H1 (cell line): ENCODE measurements at regions not wholly inside any gene's neighbourhood (a gene's known extent, or its start where the extent isn't known, plus 50 kb on each side); places are given as distances from the start of the nearest gene placed in this dataset.

Experiments
- CTCF ChIA-PET: fragments of 300-600 bp; sonication (Branson Sonifier 250); formaldehyde crosslinking; loops from one replicate; lab custom pipeline; 2021; ENCODE audit not compliant: partially characterized antibody; lab: Charles Lee
- POLR2A ChIA-PET: fragments of 300-600 bp; sonication (Branson Sonifier 250); formaldehyde crosslinking; loops from one replicate; lab custom pipeline; 2021; ENCODE audit warnings: inconsistent platforms; ENCODE audit not compliant: partially characterized antibody; lab: Charles Lee
- DNase-seq, 2 experiments: peaks; one replicate each; pipeline versions ENCODE4 v3.0.0 to v3.0.0-alpha.2; 2010 to 2022; ENCODE audit warnings: low spot score in 2 of 2, low read depth in 1 of 2, mixed read lengths in 1 of 2
- FAIRE-seq: peaks from 2 replicates; lab custom pipeline; 2011; peaks lifted over from hg19 to GRCh38; lab: Jason Lieb, UNC
- H2AFZ ChIP-seq: 2 replicates; pipeline ENCODE4 v1.8.1; 2012; ENCODE audit warnings: low read length, inconsistent platforms
- H2AK5ac ChIP-seq: 2 replicates; pipeline ENCODE4 v1.6.1; 2013; ENCODE audit warnings: low read depth, low read length
- H2BK120ac ChIP-seq: replicated peaks from 2 replicates; pipeline ENCODE3; 2013; ENCODE audit warnings: low read depth, low read length, inconsistent platforms
- H2BK12ac ChIP-seq: 2 replicates; pipeline ENCODE4 v1.6.1; 2013; ENCODE audit warnings: low read depth, low read length
- H2BK15ac ChIP-seq: 2 replicates; pipeline ENCODE4 v1.6.1; 2013; ENCODE audit warnings: low read length
- H2BK20ac ChIP-seq: 2 replicates; pipeline ENCODE4 v1.6.1; 2013; ENCODE audit warnings: low read length
- H2BK5ac ChIP-seq: 2 replicates; pipeline ENCODE4 v1.6.1; 2013; ENCODE audit warnings: low read depth, low read length
- H3K14ac ChIP-seq: 2 replicates; pipeline ENCODE4 v1.6.1; 2013; ENCODE audit warnings: inconsistent platforms; ENCODE audit not compliant: insufficient read length
- H3K18ac ChIP-seq: 2 replicates; pipeline ENCODE4 v1.6.1; 2013; ENCODE audit warnings: low read length; ENCODE audit errors: extremely low read depth
- H3K23ac ChIP-seq: 2 replicates; pipeline ENCODE4 v1.6.1; 2013; ENCODE audit warnings: inconsistent platforms; ENCODE audit not compliant: insufficient read length
- H3K23me2 ChIP-seq: 2 replicates; pipeline ENCODE4 v1.6.1; 2013; ENCODE audit warnings: low read depth, low read length
- H3K27ac ChIP-seq: 2 replicates; pipeline ENCODE4 v1.6.1; 2011; ENCODE audit warnings: low read depth, low read length, inconsistent platforms
- H3K27me3 ChIP-seq, 4 experiments: replicated peaks in 1 of 4; 1 replicate in 1 of 4; 2 replicates in 3 of 4; pipeline versions ENCODE4 v1.6.1 to v1.8.1; 2011 to 2013; ENCODE audit warnings: low read length in 3 of 4, mild to moderate bottlenecking in 3 of 4, inconsistent platforms in 2 of 4, mixed read lengths in 2 of 4, moderate library complexity in 1 of 4; ENCODE audit not compliant: control insufficient read depth in 3 of 4, insufficient read depth in 3 of 4; ENCODE audit errors: extremely low read depth in 1 of 4
- H3K36me3 ChIP-seq, 4 experiments: 2 replicates each; pipeline versions ENCODE4 v1.6.1 to v1.8.1; 2011 to 2013; ENCODE audit warnings: mild to moderate bottlenecking in 4 of 4, low read length in 3 of 4, moderate library complexity in 2 of 4, control low read depth in 1 of 4, inconsistent platforms in 1 of 4; ENCODE audit not compliant: insufficient read depth in 4 of 4, control insufficient read depth in 2 of 4
- H3K4ac ChIP-seq: replicated peaks from 2 replicates; pipeline ENCODE3; 2013; ENCODE audit warnings: low read length, low read depth, mixed read lengths, inconsistent platforms; ENCODE audit not compliant: insufficient read length
- H3K4me1 ChIP-seq, 4 experiments: replicated peaks in 1 of 4; 1 replicate in 1 of 4; 2 replicates in 3 of 4; pipeline versions ENCODE4 v1.6.1 to v1.8.1; 2011 to 2013; ENCODE audit warnings: low read length in 3 of 4, inconsistent platforms in 2 of 4, mixed read lengths in 1 of 4; ENCODE audit not compliant: insufficient read depth in 4 of 4, control insufficient read depth in 3 of 4
- H3K4me2 ChIP-seq, 2 experiments: 2 replicates each; pipeline versions ENCODE4 v1.6.1 to v1.8.1; 2011 to 2013; ENCODE audit warnings: low read depth in 2 of 2, low read length in 2 of 2, control low read depth in 1 of 2, inconsistent platforms in 1 of 2, mild to moderate bottlenecking in 1 of 2; ENCODE audit not compliant: insufficient read depth in 1 of 2
- H3K4me3 ChIP-seq, 4 experiments: fragments of 200-600, 300-600 bp in 1 of 4; sonication (generic), shearing (Covaris generic), sonication (Bioruptor Twin) in 1 of 4; 2 replicates each; pipeline versions ENCODE4 v1.5.1 to v1.8.1; 2011 to 2016; ENCODE audit warnings: low read length in 4 of 4, low read depth in 3 of 4, control low read depth in 2 of 4, inconsistent platforms in 2 of 4, mild to moderate bottlenecking in 2 of 4, mixed read lengths in 1 of 4, moderate library complexity in 1 of 4; ENCODE audit not compliant: insufficient read depth in 2 of 4; ENCODE audit errors: extremely low read depth in 1 of 4
- H3K56ac ChIP-seq: replicated peaks from 2 replicates; pipeline ENCODE3; 2013; ENCODE audit warnings: low read depth, mild to moderate bottlenecking, mixed read lengths, low read length, inconsistent platforms; ENCODE audit not compliant: insufficient read length
- H3K79me1 ChIP-seq: 2 replicates; pipeline ENCODE4 v1.6.1; 2013; ENCODE audit warnings: low read depth, low read length, control low read depth
- H3K79me2 ChIP-seq, 2 experiments: 2 replicates each; pipeline versions ENCODE4 v1.6.1 to v1.8.1; 2012 to 2013; ENCODE audit warnings: low read length in 2 of 2, mild to moderate bottlenecking in 2 of 2, inconsistent platforms in 1 of 2; ENCODE audit not compliant: insufficient read depth in 2 of 2, control insufficient read depth in 1 of 2
- H3K9ac ChIP-seq, 4 experiments: replicated peaks in 1 of 4; 1 replicate in 1 of 4; 2 replicates in 3 of 4; pipeline versions ENCODE4 v1.6.1 to v1.8.1; 2011 to 2013; ENCODE audit warnings: low read depth in 3 of 4, low read length in 3 of 4, control low read depth in 2 of 4, mild to moderate bottlenecking in 2 of 4, moderate library complexity in 2 of 4, inconsistent platforms in 1 of 4; ENCODE audit errors: extremely low read depth in 1 of 4
- H3K9me3 ChIP-seq, 2 experiments: 2 replicates each; pipeline versions ENCODE4 v1.6.1 to v1.8.1; 2012 to 2013; ENCODE audit warnings: mild to moderate bottlenecking in 2 of 2, moderate library complexity in 2 of 2, control low read depth in 1 of 2, inconsistent platforms in 1 of 2, low read depth in 1 of 2, low read length in 1 of 2, mixed read lengths in 1 of 2; ENCODE audit not compliant: insufficient read depth in 2 of 2
- H4K20me1 ChIP-seq, 2 experiments: replicated peaks in 1 of 2; 2 replicates each; pipeline versions ENCODE3 to v1.8.1; 2011 to 2013; ENCODE audit warnings: inconsistent platforms in 2 of 2, low read length in 2 of 2, mild to moderate bottlenecking in 1 of 2; ENCODE audit not compliant: insufficient read depth in 2 of 2, control insufficient read depth in 1 of 2
- H4K5ac ChIP-seq: 2 replicates; pipeline ENCODE4 v1.6.1; 2013; ENCODE audit warnings: low read length, low read depth, mixed read lengths, inconsistent platforms; ENCODE audit not compliant: insufficient read length
- H4K8ac ChIP-seq: 2 replicates; pipeline ENCODE4 v1.8.0; 2013; ENCODE audit warnings: mild to moderate bottlenecking, moderate library complexity, low read length, inconsistent platforms; ENCODE audit not compliant: insufficient read depth; ENCODE audit errors: extremely low read depth
- H4K91ac ChIP-seq: replicated peaks from 2 replicates; pipeline ENCODE3; 2013; ENCODE audit warnings: low read length, mixed read lengths, inconsistent platforms; ENCODE audit not compliant: insufficient read length
- BCL11A ChIP-seq, 2 experiments: IDR thresholded peaks; one replicate each; pipeline ENCODE4 v1.6.1; 2011; ENCODE audit warnings: low read depth in 2 of 2, low read length in 2 of 2, mild to moderate bottlenecking in 2 of 2
- EP300 ChIP-seq, 2 experiments: IDR thresholded peaks; 1 replicate in 1 of 2; 2 replicates in 1 of 2; pipeline ENCODE4 v1.6.1; 2011 to 2012; ENCODE audit warnings: low read depth in 2 of 2, low read length in 2 of 2, mild to moderate bottlenecking in 2 of 2, borderline replicate concordance in 1 of 2, inconsistent platforms in 1 of 2, moderate library complexity in 1 of 2
- POU5F1 ChIP-seq: IDR thresholded peaks from 2 replicates; pipeline ENCODE4 v1.6.1; 2011; ENCODE audit warnings: low read depth, mild to moderate bottlenecking, low read length, moderate library complexity
- SIRT6 ChIP-seq: IDR thresholded peaks from one replicate; pipeline ENCODE4 v1.7.1; 2012; ENCODE audit warnings: low read length, inconsistent platforms
- SP1 ChIP-seq: IDR thresholded peaks from 2 replicates; pipeline ENCODE4 v1.6.1; 2011; ENCODE audit warnings: low read depth, low read length
- TEAD4 ChIP-seq: IDR thresholded peaks from 2 replicates; pipeline ENCODE4 v1.6.1; 2012; ENCODE audit warnings: low read depth, low read length, inconsistent platforms, mixed read lengths
- WGBS, 2 experiments: shearing (Covaris generic) in 1 of 2; methylation state at CpG; one replicate each; pipeline versions ENCODE4 v1.1.6 to v1.1.7; 2013 to 2015; ENCODE audit warnings: low lambda C conversion rate in 2 of 2, mixed read lengths in 2 of 2, inconsistent platforms in 1 of 2, low coverage in 1 of 2, missing lambda C conversion rate in 1 of 2; ENCODE audit not compliant: insufficient replicate concordance in 2 of 2, insufficient coverage in 1 of 2, insufficient read length in 1 of 2; ENCODE audit errors: extremely low coverage in 1 of 2, missing lambda C conversion rate in 1 of 2; 5-methylcytosine and 5-hydroxymethylcytosine counted together
- TF ChIP-seq, protein P1 (sequence below): IDR thresholded peaks from 2 replicates; pipeline ENCODE4 v1.6.1; 2012; ENCODE audit warnings: inconsistent platforms

DNA sequence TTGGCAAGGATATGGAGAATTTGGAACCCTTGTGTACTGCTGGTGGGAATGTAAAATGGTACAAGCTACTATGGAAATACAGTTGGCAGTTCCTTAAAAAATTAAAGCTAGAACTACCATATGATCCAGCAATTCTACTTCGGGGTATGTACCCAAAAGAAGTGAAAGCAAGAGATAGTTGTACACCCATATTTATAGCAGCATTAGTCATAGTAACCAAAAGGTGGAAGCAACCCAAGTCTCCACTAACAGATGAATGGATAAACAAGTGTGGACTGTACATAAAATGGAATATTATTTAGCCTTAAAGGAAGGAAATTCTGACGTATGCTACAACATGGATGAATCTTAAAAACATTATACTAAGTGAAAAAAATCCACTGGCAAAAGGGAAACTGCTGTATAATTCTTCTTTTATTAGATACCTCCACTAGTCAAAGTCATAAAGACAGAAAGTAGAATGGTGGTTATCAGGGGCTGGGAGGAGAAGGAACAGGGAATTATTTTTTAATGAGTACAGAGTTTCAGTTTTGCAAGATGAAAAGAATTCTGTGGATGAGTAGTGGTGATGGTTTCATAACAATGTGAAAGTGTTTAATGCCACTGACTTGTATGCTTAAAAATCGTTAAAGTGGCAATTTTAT is 141.6 kb downstream of the RXFP2 start:
- POLR2A ChIA-PET, result no interaction called here
- no peaks in the 10 kb centered on the region for H3K79me1 ChIP-seq
- H3K4me1 ChIP-seq, result peaks cover 0 to 2% (median 0%) of the 10 kb centered on the region in 4 experiments; a peak in 1 of 7 replicates
- H3K18ac ChIP-seq, result no peak overlapping the region
- no peaks in the 10 kb centered on the region for H3K79me2 ChIP-seq
- no peak overlapping the region for H3K14ac ChIP-seq
- H4K8ac ChIP-seq, result no peak overlapping the region
- H3K9ac ChIP-seq, result no peak overlapping the region
- no peaks in the 10 kb centered on the region for H4K20me1 ChIP-seq
- no peak overlapping the region for H2AFZ ChIP-seq
- no peak overlapping the region for H3K56ac ChIP-seq
- no peaks in the 10 kb centered on the region for H3K9me3 ChIP-seq
- H3K27ac ChIP-seq, result no peak overlapping the region
- DNase-seq (no peak), FAIRE-seq (no peak)
- H2AK5ac ChIP-seq, result no peak overlapping the region
- no peak overlapping the region for H3K4me3 ChIP-seq
- no peak overlapping the region for H3K4ac ChIP-seq
- no peak overlapping the region for H2BK120ac ChIP-seq
- H2BK20ac ChIP-seq, result no peak overlapping the region
- no peak overlapping the region for H2BK15ac ChIP-seq
- TF ChIP-seq BCL11A (IDR thresholded peaks at IDR 0.05; ENCODE audit: low read depth in 2 of 2, low read length in 2 of 2) (no peak), TEAD4 (no peak), SIRT6 (no peak), EP300 (IDR thresholded peaks at IDR 0.05; ENCODE audit: borderline replicate concordance in 1 of 2, low read depth in 2 of 2, low read length in 2 of 2) (no peak), POU5F1 (no peak), SP1 (no peak)
- TF ChIP-seq, protein P1, sequence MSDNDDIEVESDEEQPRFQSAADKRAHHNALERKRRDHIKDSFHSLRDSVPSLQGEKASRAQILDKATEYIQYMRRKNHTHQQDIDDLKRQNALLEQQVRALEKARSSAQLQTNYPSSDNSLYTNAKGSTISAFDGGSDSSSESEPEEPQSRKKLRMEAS, result no peak
- WGBS, 2 experiments, result 84% methylated on average over 3 of the region's 3 CpGs; no CpG with 5 or more reads in 1 of the 2 experiments
- H3K36me3 ChIP-seq, result no peaks in the 10 kb centered on the region
- H4K91ac ChIP-seq, result no peak overlapping the region
- CTCF ChIA-PET, result interaction anchor here (0.7 kb wide), 1 partner anchor 64 kb away, joined by 3 read pairs; no protein-coding TSS in a partner anchor
- no peak overlapping the region for H3K23ac ChIP-seq
- H2BK5ac ChIP-seq, result no peak overlapping the region
- H3K4me2 ChIP-seq, result no peak overlapping the region
- H3K23me2 ChIP-seq, result no peaks in the 10 kb centered on the region
- H4K5ac ChIP-seq, result no peak overlapping the region
- no peaks in the 10 kb centered on the region for H3K27me3 ChIP-seq
- H2BK12ac ChIP-seq, result no peak overlapping the region
